IgD-negative memory B cell (primary cell): ENCODE measurements at regions not wholly inside any gene's neighbourhood (a gene's known extent, or its start where the extent isn't known, plus 50 kb on each side); places are given as distances from the start of the nearest gene placed in this dataset.

Source experiments
- H3K27ac Mint-ChIP-seq, 3 donors: one replicate each; pipeline ENCODE4 v1.8.0; 2020 to 2022; ENCODE audit warnings: mild to moderate bottlenecking in 3 of 3, mixed read lengths in 3 of 3, moderate library complexity in 1 of 3
- H3K27me3 Mint-ChIP-seq: one replicate; pipeline ENCODE4 v1.8.0; 2021; ENCODE audit warnings: mixed read lengths
- H3K36me3 Mint-ChIP-seq: one replicate; pipeline ENCODE4 v1.8.0; 2020; ENCODE audit warnings: mild to moderate bottlenecking, mixed read lengths
- H3K4me1 Mint-ChIP-seq, 3 donors: one replicate each; pipeline ENCODE4 v1.8.0; 2020 to 2022; ENCODE audit warnings: mixed read lengths in 3 of 3, mild to moderate bottlenecking in 1 of 3
- H3K4me3 Mint-ChIP-seq, 4 donors: one replicate each; pipeline ENCODE4 v1.8.0; 2020 to 2022; ENCODE audit warnings: mild to moderate bottlenecking in 4 of 4, mixed read lengths in 4 of 4, moderate library complexity in 3 of 4
- H3K9me3 Mint-ChIP-seq, 3 donors: one replicate each; pipeline ENCODE4 v1.8.0; 2020 to 2021; ENCODE audit warnings: mixed read lengths in 3 of 3, mild to moderate bottlenecking in 1 of 3

- Mint-ChIP-seq H3K36me3 (no peaks in the 10 kb centered on the region), H3K27me3 (no peaks in the 10 kb centered on the region), H3K4me1 (no peaks in the 10 kb centered on the region), H3K9me3 (peaks cover 2 to 12% (median 5%) of the 10 kb centered on the region in 3 donors), H3K27ac (no peak overlapping the region), H3K4me3 (no peak overlapping the region)
Measured at GRCh38 chr4:156628858-156629257, 342.7 kb downstream of the PDGFC start.

GRCh38 chr4:156623376-156623775, 348.2 kb downstream of the PDGFC start:
- no peaks in the 10 kb centered on the region for H3K36me3 Mint-ChIP-seq
- no peaks in the 10 kb centered on the region for H3K27me3 Mint-ChIP-seq
- H3K4me3 Mint-ChIP-seq: no peak overlapping the region
- H3K4me1 Mint-ChIP-seq: no peaks in the 10 kb centered on the region
- H3K9me3 Mint-ChIP-seq: peaks cover 2 to 4% (median 4%) of the 10 kb centered on the region in 3 donors
- H3K27ac Mint-ChIP-seq: no peak overlapping the region

GRCh38 chr4:156620786-156621185, 350.8 kb downstream of the PDGFC start:
- H3K27ac Mint-ChIP-seq: no peak overlapping the region
- H3K36me3 Mint-ChIP-seq: no peaks in the 10 kb centered on the region
- H3K4me1 Mint-ChIP-seq: no peaks in the 10 kb centered on the region
- no peaks in the 10 kb centered on the region for H3K27me3 Mint-ChIP-seq
- peaks cover 2 to 4% (median 2%) of the 10 kb centered on the region in 3 donors for H3K9me3 Mint-ChIP-seq
- no peak overlapping the region for H3K4me3 Mint-ChIP-seq

- H3K36me3 Mint-ChIP-seq: no peaks in the 10 kb centered on the region
- no peak overlapping the region for H3K27ac Mint-ChIP-seq
- peaks cover 2 to 11% (median 2%) of the 10 kb centered on the region in 3 donors for H3K9me3 Mint-ChIP-seq
- H3K4me3 Mint-ChIP-seq: no peak overlapping the region
- no peaks in the 10 kb centered on the region for H3K27me3 Mint-ChIP-seq
- H3K4me1 Mint-ChIP-seq: no peaks in the 10 kb centered on the region
Measured at GRCh38 chr4:156619154-156619934, 352.3 kb downstream of the PDGFC start.

- Mint-ChIP-seq H3K27me3 (no peaks in the 10 kb centered on the region), H3K4me3 (no peak overlapping the region), H3K36me3 (no peaks in the 10 kb centered on the region), H3K9me3 (peaks cover 0 to 6% (median 0%) of the 10 kb centered on the region in 3 donors), H3K27ac (no peak overlapping the region), H3K4me1 (no peaks in the 10 kb centered on the region)
Measured at GRCh38 chr4:156615066-156615531, 356.5 kb downstream of the PDGFC start.

- Mint-ChIP-seq H3K4me3 (no peak overlapping the region), H3K4me1 (no peaks in the 10 kb centered on the region), H3K27ac (no peak overlapping the region), H3K9me3 (peaks cover 0 to 6% (median 0%) of the 10 kb centered on the region in 3 donors), H3K27me3 (no peaks in the 10 kb centered on the region), H3K36me3 (no peaks in the 10 kb centered on the region)
Measured at GRCh38 chr4:156614536-156614935, 357.1 kb downstream of the PDGFC start.

- no peak overlapping the region for H3K4me3 Mint-ChIP-seq
- H3K36me3 Mint-ChIP-seq: no peaks in the 10 kb centered on the region
- no peaks in the 10 kb centered on the region for H3K4me1 Mint-ChIP-seq
- no peak overlapping the region for H3K27ac Mint-ChIP-seq
- peaks cover 0 to 5% (median 3%) of the 10 kb centered on the region in 3 donors for H3K9me3 Mint-ChIP-seq
- no peaks in the 10 kb centered on the region for H3K27me3 Mint-ChIP-seq
Measured at GRCh38 chr4:156609421-156609820, 362.2 kb downstream of the PDGFC start.

GRCh38 chr4:156608651-156609050, 362.9 kb downstream of the PDGFC start:
- Mint-ChIP-seq H3K9me3 (peaks cover 0 to 5% (median 3%) of the 10 kb centered on the region in 3 donors), H3K4me3 (no peak overlapping the region), H3K27me3 (no peaks in the 10 kb centered on the region), H3K36me3 (no peaks in the 10 kb centered on the region), H3K27ac (no peak overlapping the region), H3K4me1 (no peaks in the 10 kb centered on the region)

GRCh38 chr4:156607478-156607857, 364.1 kb downstream of the PDGFC start:
- Mint-ChIP-seq H3K4me1 (no peaks in the 10 kb centered on the region), H3K27ac (no peak overlapping the region), H3K27me3 (no peaks in the 10 kb centered on the region), H3K4me3 (peak overlapping the region in 1 of 4 donors; percentile 8), H3K36me3 (no peaks in the 10 kb centered on the region), H3K9me3 (peaks cover 0 to 5% (median 3%) of the 10 kb centered on the region in 3 donors)

- Mint-ChIP-seq H3K4me1 (no peaks in the 10 kb centered on the region), H3K4me3 (no peak overlapping the region), H3K27me3 (no peaks in the 10 kb centered on the region), H3K27ac (no peak overlapping the region), H3K9me3 (peaks cover 0 to 5% (median 3%) of the 10 kb centered on the region in 3 donors), H3K36me3 (no peaks in the 10 kb centered on the region)
Measured at GRCh38 chr4:156606554-156607477, 364.8 kb downstream of the PDGFC start.

- Mint-ChIP-seq H3K4me3 (no peak overlapping the region), H3K36me3 (no peaks in the 10 kb centered on the region), H3K4me1 (no peaks in the 10 kb centered on the region), H3K27me3 (no peaks in the 10 kb centered on the region), H3K9me3 (peaks cover 0 to 3% (median 0%) of the 10 kb centered on the region in 3 donors), H3K27ac (peak overlapping the region in 1 of 3 donors; percentile 43)
Measured at GRCh38 chr4:156598138-156598681, 373.4 kb downstream of the PDGFC start.

- no peaks in the 10 kb centered on the region for H3K4me1 Mint-ChIP-seq
- no peaks in the 10 kb centered on the region for H3K27me3 Mint-ChIP-seq
- no peak overlapping the region for H3K27ac Mint-ChIP-seq
- no peaks in the 10 kb centered on the region for H3K36me3 Mint-ChIP-seq
- no peak overlapping the region for H3K4me3 Mint-ChIP-seq
- peaks cover 0 to 10% (median 0%) of the 10 kb centered on the region in 3 donors for H3K9me3 Mint-ChIP-seq
Measured at GRCh38 chr4:156596706-156597329, 374.8 kb downstream of the PDGFC start.

GRCh38 chr4:156596026-156596425, 375.6 kb downstream of the PDGFC start:
- no peak overlapping the region for H3K4me3 Mint-ChIP-seq
- no peaks in the 10 kb centered on the region for H3K4me1 Mint-ChIP-seq
- peaks cover 0 to 14% (median 0%) of the 10 kb centered on the region in 3 donors for H3K9me3 Mint-ChIP-seq
- H3K27ac Mint-ChIP-seq: no peak overlapping the region
- no peaks in the 10 kb centered on the region for H3K27me3 Mint-ChIP-seq
- H3K36me3 Mint-ChIP-seq: no peaks in the 10 kb centered on the region

- H3K36me3 Mint-ChIP-seq: no peaks in the 10 kb centered on the region
- peaks cover 0 to 14% (median 0%) of the 10 kb centered on the region in 3 donors for H3K9me3 Mint-ChIP-seq
- H3K4me3 Mint-ChIP-seq: no peak overlapping the region
- no peak overlapping the region for H3K27ac Mint-ChIP-seq
- no peaks in the 10 kb centered on the region for H3K27me3 Mint-ChIP-seq
- H3K4me1 Mint-ChIP-seq: no peaks in the 10 kb centered on the region
Measured at GRCh38 chr4:156595041-156595440, 376.6 kb downstream of the PDGFC start.

GRCh38 chr4:156594624-156595023, 377.0 kb downstream of the PDGFC start:
- Mint-ChIP-seq H3K4me1 (no peaks in the 10 kb centered on the region), H3K36me3 (no peaks in the 10 kb centered on the region), H3K9me3 (peaks cover 0 to 14% (median 0%) of the 10 kb centered on the region in 3 donors), H3K27me3 (no peaks in the 10 kb centered on the region), H3K4me3 (no peak overlapping the region), H3K27ac (no peak overlapping the region)
